Stimulated activated CD8-positive, alpha-beta memory T cell treated with anti-CD3 and anti-CD28 coated beads, Interleukin-4, amount 100 ng/mL, for 4 hours (primary cell): ENCODE measurements at regions not wholly inside any gene's neighbourhood (a gene's known extent, or its start where the extent isn't known, plus 50 kb on each side); places are given as distances from the start of the nearest gene placed in this dataset.

Experiments
- DNase-seq, 2 donors: peaks; one replicate each; pipeline ENCODE4 v3.0.0-alpha.2; 2020; ENCODE audit warnings: low read depth in 2 of 2, low spot score in 1 of 2

GRCh38 chr7:16320099-16320660 lies 101.2 kb downstream of the CRPPA start:
- no peak for DNase-seq

DNA sequence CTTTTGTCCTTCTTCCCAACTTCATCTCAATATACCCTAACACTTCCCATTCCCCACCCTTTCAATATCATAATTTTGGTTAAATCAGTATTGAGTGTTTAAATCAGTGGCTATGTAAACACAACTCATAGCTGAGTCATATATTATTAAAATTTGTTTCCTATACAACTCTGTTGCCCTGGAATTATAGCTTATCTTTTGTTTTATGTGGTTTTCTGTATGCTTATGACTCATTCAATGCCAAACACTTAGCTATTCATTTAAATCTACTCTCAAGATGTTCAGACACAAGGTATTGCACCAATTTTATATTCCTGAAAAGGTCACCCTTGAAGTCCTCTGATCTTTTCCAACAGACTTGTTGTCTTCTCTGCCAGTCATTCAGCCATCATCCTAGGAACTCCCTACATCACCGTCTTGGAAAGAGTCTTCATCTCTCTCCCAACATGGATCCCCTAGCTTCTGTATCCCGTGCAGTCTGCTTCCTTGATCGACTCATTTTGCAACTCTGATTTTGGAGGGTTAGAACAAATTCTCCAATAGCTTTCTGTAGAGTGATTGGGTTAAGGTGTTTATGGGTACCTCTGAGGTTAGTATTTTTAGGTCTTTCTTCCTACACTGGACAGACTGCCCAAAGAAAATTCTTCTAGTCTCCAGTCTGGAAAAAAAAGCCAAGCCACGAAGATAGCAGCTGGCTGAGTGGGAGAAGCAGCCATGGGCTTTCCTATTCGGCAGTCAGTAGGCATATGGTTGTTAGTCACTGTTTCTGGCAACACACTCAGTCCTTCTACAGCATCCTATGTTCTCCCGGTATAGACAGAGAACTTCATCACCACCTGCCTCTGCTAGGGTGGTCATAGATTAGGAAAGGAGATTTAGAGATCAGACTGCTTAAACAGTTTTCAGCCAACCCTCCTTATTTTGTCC lies 102.1 kb downstream of the CRPPA start:
- DNase-seq, result no peak

GRCh38 chr7:16318463-16318862 lies 102.9 kb downstream of the CRPPA start:
- no peak for DNase-seq

- no peak for DNase-seq
Observed at GRCh38 chr7:16317406-16317805, 103.9 kb downstream of the CRPPA start.

DNA sequence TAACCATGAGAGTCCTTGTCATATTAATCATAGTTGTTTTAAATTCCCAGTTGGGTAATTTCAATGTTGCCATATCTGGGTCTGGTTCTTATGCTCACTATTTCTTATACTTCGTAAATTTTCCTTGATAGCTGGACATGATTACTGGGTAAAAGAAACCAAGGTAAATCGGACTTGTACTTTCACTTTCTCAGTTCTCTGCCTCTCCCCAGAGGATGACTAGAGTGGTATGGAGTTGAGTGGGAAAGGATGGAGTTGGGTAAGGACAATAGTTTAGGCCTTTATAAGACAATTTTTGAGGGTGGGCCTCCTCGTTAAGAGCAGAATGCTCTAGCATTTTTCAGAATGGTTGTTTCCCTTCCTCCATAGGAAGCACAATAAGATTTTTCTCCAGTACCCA lies 106.1 kb downstream of the CRPPA start:
- DNase-seq, result no peak

DNA sequence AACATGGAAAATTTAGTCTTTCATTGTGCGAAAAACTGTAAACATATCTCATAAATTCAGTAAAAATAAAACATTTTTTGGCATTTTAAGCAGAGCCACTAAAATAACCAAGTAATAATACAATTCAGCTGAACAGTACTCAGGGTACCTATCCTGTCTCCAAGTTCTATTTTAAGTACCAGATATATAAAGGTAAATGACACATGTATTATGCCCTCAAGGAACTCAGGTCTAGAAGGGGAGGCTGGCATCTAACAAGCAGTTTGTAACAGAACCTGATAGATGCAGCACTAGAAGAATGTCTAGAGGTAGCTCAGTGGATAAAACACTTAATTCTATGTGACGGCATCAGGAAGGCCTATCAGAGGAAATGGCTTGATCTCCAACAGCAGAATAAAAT lies 112.2 kb downstream of the CRPPA start:
- no peak for DNase-seq

DNA sequence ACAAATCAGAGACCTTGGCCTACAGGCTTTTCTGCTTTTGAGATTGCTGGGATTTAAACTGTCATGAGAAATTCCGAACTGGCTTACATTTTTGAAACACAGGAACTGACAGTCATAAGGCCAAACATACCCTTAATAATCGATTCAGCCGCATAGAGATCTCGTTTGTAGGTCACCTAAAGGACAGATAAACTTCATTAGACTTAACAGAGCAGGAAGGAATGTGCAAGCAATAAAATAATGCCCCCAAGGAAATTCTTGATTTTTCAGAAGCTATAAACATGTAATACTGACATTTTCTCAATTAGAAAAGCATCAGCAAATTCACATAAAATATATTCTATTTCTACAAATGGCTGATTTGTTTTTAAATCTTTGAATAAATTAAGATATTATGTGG lies 120.0 kb downstream of the CRPPA start:
- DNase-seq, result no peak

DNA sequence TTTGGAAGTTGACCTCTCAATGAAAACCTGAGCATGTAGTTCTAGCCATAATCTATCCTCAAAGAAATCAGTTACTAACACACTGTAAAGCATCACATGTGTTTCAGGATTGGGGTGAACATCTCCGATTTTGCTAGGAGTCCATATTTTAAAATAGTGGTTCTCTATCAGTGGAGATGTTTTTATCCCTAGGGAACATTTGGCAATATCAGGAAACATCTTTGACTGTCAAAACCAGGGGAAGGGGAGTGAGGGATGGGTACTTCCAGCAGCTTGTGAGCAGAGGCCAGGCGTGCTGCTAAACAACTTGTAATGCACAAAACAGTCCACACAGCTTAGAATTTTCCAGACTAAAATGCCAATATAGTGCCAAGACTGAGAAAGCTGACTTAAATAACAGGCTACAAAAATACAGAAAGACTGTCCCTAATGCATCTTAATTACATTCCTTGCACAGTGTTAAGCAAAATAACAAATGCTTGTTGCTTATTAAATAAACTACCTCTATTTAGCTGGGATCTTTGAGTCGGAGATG lies 120.9 kb downstream of the CRPPA start:
- no peak for DNase-seq

GRCh38 chr7:16299853-16300252 lies 121.5 kb downstream of the CRPPA start:
- DNase-seq, result no peak

DNA sequence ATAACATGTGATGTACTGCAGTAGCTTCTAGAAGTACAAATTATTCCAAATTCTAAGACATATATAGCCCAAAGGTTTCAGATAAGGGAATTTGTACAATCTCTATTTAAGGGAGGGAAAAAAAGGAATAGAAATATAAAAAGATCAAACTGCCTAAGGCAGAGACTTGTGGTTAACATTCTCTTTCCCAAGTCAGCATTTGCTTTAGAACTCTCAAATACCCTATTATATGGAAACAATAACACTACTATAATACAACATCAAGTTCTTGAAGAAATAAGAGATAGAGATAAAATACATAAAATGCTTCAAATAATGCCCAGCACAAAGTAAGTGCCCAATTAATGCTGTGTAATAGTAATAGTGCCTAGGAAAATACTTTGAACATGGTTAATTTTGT lies 123.1 kb downstream of the CRPPA start:
- DNase-seq, result no peak

DNA sequence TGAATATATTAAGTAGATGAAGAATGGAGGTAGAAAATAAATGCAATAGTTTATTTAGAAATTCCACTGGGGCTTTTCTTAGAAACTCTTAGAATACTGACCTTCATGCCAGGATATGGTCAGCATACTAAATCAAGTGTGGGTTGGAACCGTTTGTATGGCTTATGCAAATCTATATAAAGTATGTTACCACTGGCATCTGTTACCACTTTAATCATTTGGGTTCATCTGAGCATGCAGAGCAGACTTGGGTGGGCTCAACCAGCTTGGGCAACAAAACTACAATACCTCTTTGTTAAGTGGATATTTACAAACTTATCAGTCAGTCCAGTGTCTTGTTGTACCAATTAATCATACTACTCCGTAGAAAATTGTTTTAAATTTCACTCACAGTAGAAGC lies 125.8 kb downstream of the CRPPA start:
- no peak for DNase-seq

GRCh38 chr7:16293669-16294425 lies 127.5 kb downstream of the CRPPA start:
- no peak for DNase-seq

DNA sequence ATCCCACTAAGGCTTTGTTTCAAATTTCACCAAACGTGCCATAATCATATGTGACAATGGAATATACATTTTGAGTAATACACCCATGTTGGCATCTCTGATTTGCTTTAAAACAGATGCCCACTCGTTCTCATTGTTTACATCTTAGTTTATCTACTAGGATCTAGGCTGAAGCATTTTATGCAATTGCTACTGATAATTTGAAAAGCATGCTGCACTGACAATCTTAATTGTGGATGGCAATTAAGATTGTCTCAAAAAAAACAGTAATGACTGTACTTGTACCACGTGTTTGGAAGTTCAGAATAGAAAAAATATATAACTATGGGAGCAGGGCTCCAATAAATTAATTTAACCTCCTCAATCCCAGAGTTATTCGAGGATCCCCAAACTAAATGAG lies 136.8 kb downstream of the CRPPA start:
- no peak for DNase-seq

DNA sequence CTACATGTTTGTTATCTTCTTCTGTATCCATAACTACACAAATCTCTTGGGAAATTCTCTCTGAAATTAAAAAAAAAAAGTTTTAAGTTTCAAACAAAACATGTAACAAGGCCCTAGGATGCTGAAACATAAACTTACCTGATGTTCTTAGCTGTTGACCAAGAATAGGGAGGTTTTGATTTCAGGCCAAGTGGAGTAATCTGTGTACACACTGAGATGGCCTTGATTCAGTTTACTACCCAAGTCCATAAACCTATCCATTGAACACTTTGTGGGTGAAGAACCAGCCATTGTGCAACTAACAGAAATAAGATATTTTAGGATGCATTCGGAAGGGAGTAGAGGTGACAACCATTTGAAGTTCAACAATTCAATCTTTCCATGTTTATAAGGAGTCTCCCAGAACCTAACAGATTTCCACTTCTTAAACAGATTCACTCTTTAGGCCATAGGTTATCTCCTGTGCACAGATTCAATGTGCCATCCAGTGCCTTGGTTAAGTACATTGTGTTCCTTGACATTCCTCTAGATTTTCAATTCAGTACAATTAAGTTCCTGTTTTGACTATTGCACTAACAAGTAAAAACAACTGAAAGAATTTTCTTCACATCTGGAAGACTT lies 143.1 kb downstream of the CRPPA start:
- DNase-seq, result no peak

GRCh38 chr7:16271990-16272665 lies 149.2 kb downstream of the CRPPA start:
- no peak for DNase-seq

DNA sequence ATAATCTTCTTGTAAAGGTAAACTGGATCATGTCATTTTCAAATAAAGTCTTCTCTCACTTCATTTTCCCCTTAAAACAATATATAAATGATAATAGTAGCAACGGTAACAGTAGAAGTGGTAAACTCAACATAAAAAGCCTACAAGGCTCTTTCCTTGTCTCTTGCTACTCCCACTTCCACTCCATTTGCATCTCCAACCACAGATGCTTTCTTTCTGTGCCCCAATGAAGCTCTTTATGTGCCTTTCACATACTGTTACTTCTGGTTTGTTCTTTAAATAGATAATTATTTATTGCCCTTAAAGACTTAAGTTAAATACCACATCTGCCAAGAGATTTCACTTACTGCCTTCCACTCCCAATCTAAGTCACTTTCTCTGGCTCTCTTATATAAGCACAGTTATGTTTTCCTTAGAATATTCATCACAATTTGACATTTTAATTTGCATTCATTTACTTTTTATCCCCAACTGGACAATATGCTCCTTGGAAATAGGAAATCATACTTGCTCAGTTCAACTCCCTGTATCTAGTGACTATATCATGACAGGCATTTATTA lies 149.9 kb downstream of the CRPPA start:
- DNase-seq, result no peak

- no peak for DNase-seq
Observed at GRCh38 chr7:16270844-16271243, 150.5 kb downstream of the CRPPA start.

DNA sequence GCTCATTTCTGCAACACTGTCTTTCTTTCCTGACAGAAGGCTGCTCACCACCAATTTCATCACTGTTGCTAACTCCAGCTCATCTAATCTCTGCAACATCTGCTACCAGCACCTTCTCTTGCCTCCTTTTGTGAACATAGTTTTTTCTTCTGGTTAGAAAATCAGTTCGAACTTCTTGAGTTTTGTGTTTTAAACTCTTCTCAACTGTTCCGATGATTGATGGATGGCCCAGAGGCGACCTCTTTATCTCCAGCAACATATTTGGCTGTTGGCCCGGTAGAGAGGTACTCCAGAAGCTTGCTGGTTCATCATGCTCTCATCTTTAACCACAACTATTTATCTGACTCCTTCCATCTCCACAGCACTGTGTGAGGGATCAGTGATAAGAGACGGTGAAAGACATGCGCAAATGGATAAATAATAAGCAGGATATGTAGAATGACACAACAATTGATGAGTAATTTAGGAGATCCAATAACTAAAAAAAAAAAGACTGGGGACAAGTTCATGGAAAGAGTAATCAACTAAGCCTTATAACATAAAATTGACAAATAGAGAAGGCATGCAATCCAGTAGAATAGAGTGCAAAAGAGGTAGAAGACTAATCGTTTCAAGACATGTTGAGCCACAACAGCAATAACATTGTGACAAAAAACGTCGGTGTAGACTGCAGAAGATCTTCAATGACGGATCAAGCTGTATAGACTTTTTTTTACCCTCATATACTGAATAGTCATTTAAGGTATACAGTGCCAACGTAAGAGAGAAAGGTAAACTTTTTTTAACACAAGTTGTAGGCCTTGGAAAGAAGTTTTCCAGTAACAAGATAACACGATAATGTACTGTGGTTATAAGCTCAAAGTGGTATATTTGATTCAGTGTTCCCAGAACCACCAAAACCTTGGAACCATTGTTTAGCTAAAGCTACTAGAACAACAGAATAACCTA lies 152.2 kb downstream of the CRPPA start:
- DNase-seq, result no peak
